Lower leg skin (tissue), 4 donors: ENCODE measurements at regions not wholly inside any gene's neighbourhood (a gene's known extent, or its start where the extent isn't known, plus 50 kb on each side); places are given as distances from the start of the nearest gene placed in this dataset.

Experiments
- DNase-seq, 2 donors: peaks; one replicate each; pipeline ENCODE4 v3.0.0-alpha.2; 2019; ENCODE audit warnings: low spot score in 2 of 2
- H3K4me3 ChIP-seq: fragments of 200-600 bp; sonication (generic); 2 replicates; pipeline ENCODE4 v1.5.1; 2017; ENCODE audit warnings: mild to moderate bottlenecking, low read depth; ENCODE audit not compliant: poor library complexity, severe bottlenecking
- POLR2A ChIP-seq, 2 donors: fragments of 450-650 bp; IDR thresholded peaks; one replicate each; pipeline ENCODE4 v1.6.1; 2016 to 2017; ENCODE audit warnings: antibody characterized with exemption in 2 of 2, mild to moderate bottlenecking in 1 of 2, moderate library complexity in 1 of 2
- WGBS, 2 donors: methylation state at CpG; one replicate each; pipeline ENCODE4 v1.1.5; 2018; 5-methylcytosine and 5-hydroxymethylcytosine counted together
- intact Hi-C: fragments of 100-400 bp; cut with DNase I; formaldehyde crosslinking; loops from one replicate; pipeline ENCODE4 v1.15.0; 2023; ENCODE audit warnings: low total_unique reads
- TF ChIP-seq, protein P1 (sequence below), 3 donors: fragments of 450-650 bp; IDR thresholded peaks; one replicate each; pipeline ENCODE4 v1.5.1; 2016; ENCODE audit warnings: antibody characterized with exemption in 3 of 3, mild to moderate bottlenecking in 3 of 3, moderate library complexity in 2 of 3

DNA sequence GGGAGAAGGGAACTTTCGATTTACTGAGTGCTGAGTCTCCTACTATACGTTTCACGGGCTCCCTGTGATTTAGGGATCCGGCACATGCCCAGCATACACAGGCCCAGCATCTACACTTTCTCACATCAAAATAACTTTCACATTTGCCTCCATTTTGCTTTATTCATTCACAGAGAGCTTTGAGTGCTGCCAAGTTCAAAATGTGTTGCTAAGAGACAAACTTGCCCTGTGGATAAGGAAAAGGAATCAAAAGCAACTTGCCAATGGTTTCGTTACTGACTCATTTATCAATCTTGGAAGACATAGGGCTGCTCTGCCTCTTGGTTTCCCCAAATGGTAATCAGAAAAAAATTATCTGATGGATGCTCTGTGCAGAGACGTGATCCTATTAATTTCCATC, 86.3 kb upstream of the LRRN1 start:
- no peak overlapping the region for H3K4me3 ChIP-seq
- DNase-seq: no peak
- intact Hi-C loops: no loop called here
- TF ChIP-seq, protein P1, sequence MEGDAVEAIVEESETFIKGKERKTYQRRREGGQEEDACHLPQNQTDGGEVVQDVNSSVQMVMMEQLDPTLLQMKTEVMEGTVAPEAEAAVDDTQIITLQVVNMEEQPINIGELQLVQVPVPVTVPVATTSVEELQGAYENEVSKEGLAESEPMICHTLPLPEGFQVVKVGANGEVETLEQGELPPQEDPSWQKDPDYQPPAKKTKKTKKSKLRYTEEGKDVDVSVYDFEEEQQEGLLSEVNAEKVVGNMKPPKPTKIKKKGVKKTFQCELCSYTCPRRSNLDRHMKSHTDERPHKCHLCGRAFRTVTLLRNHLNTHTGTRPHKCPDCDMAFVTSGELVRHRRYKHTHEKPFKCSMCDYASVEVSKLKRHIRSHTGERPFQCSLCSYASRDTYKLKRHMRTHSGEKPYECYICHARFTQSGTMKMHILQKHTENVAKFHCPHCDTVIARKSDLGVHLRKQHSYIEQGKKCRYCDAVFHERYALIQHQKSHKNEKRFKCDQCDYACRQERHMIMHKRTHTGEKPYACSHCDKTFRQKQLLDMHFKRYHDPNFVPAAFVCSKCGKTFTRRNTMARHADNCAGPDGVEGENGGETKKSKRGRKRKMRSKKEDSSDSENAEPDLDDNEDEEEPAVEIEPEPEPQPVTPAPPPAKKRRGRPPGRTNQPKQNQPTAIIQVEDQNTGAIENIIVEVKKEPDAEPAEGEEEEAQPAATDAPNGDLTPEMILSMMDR (IDR thresholded peaks at IDR 0.05): no peak
- TF ChIP-seq POLR2A (IDR thresholded peaks at IDR 0.05): no peak
- WGBS, 2 donors: 52 to 66% methylated on average over 6 of the region's 6 CpGs

DNA sequence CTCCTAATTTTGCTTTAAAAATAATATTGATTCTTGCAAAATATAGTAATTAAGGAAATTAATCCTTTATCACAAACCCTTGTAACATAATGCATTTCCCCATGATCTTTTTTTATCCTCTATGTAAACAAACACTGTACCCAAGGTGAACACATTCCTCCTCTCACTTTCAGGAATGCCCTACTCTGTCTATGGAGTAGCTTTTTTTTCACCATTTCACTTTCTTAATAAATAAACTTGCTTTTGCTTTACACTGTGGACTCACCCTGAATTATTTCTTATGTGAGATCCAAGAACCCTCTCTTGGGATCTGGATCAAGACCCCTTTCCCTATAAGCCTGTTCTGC, 90.5 kb upstream of the LRRN1 start:
- H3K4me3 ChIP-seq: no peak overlapping the region
- intact Hi-C loops: no loop called here
- TF ChIP-seq POLR2A (IDR thresholded peaks at IDR 0.05): no peak
- DNase-seq: no peak

DNA sequence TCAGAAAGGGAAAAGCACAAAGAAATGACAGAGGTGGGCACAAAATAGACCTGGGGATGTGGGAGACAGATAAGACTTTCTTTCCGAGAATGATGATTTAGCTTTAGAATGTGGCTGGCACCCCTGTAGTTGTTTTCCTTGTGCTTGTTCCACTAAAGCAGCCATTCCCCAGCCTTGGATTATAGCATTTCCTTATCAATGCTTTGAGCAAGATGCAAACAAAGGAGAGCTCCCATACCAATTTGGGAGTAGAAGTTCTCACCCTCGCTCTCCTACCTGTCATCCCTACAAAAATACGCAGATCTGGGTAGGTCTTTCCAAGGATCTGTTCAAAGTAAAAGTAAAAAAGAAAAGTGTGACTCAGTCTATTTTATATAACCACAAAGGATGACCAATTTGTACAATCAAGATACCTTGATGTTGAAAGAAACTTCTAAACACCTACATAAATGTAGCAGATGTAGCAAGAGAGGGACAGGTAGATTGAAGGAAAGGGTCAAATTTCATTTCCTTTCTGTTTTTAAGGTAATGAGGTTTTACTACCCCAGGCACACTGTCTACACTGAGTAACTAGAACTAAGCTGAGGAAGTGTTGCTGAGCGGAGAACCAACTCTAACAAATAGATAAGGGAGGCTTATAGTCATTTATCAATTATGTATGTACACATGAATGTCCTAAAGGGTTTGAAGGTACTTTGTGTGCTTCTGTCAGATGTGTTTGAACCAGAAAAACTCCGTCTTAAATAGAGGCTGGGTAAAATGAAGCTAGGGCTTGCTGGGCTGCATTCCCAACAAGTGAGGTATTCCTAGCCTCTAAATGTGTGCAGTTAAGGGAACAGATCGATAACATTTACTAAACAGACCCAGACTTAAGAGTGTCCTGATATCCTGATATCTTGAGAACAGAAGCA, 91.1 kb upstream of the LRRN1 start:
- H3K4me3 ChIP-seq: no peak overlapping the region
- WGBS, 2 donors: 61 to 63% methylated on average over 6 of the region's 6 CpGs
- intact Hi-C loops: no loop called here
- TF ChIP-seq POLR2A (IDR thresholded peaks at IDR 0.05): no peak
- TF ChIP-seq, protein P1 (IDR thresholded peaks at IDR 0.05): no peak
- DNase-seq: no peak

DNA sequence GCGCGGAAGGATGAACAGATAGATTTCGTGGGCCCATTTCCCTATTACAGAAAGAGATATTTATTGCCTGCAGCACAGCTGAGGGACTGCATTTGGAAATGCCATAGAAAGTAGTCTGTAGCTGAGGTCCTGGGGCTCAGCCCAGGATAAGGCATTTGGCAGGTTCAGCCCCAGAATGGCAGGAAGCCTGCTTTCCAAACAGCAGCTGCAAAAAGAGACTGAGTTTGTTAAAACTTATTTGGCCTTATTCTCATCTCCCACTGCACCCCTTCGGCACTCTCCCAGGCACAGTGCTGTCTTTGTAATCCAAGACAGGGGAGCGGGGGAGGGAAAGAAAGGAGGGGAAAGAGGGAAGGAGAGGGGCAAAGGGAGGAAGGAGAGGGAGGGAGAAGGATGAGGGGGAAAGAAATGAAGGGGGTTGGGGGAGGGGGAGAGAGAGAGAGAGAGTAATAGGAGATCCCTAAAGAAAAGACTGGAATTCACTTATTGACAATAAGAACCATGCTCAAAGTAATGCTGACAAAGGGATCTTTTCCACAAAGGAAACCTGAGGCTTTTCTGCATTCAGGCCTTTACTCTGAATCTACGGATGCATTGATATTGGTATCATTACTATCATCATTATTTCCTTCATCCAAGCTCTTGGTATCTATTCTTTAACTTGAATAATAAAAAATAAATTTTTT, 94.0 kb upstream of the LRRN1 start:
- intact Hi-C loops: no loop called here
- 32 to 36% methylated on average over 6 of the region's 6 CpGs for WGBS, 2 donors
- DNase-seq: no peak
- TF ChIP-seq, protein P1 (IDR thresholded peaks at IDR 0.05): no peak
- TF ChIP-seq POLR2A (IDR thresholded peaks at IDR 0.05): no peak
- H3K4me3 ChIP-seq: no peak overlapping the region

DNA sequence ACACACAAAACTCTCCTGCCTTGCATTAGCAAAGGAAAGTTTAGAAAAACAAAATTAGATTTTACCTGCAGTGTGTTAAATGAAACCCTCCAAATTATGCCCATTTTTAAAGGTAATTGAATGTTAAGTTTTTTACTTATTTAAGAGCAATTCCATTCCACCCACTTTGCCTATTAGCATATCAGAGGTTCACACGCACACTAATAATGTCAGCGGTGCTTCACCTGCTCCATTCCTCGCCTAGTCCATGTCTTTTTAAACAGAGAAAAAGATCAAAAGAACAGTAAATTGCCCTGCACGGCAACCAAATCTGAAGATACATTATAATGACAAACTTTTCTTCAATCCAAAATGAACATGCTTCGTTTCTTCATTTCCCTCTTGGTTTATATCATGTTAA, 97.3 kb upstream of the LRRN1 start:
- intact Hi-C loops: no loop called here

More for the DNA sequence above, 97.3 kb upstream of the LRRN1 start:
- H3K4me3 ChIP-seq: no peak overlapping the region
- no peak for DNase-seq
- TF ChIP-seq, protein P1 (IDR thresholded peaks at IDR 0.05): no peak
- no peak for TF ChIP-seq POLR2A (IDR thresholded peaks at IDR 0.05)
- WGBS, 2 donors: 90 to 91% methylated on average over 5 of the region's 5 CpGs
